ENCODE measurements at regions not wholly inside any gene's neighbourhood (a gene's known extent, or its start where the extent isn't known, plus 50 kb on each side); places are given as distances from the start of the nearest gene placed in this dataset.

GRCh38 chr4:4594285-4594920, 52.6 kb upstream of the STX18 start:
- no peak for ATAC-seq (replicated peaks in 6 of 8)
- in situ Hi-C loops (cut with MboI; ENCODE audit: low pct_unique_long_range_greater_than_20kb in 2 of 9, low sequenced_read_pairs in 9 of 9, unreplicated experiment in 9 of 9) = no loop called here
- H3K4me1 ChIP-seq (replicated peaks in 1 of 2) = peaks cover 0 to 2% of the 10 kb centered on the region in 2 donors
- WGBS, 10 experiments = 21 to 100% (median 70%) methylated on average over 1 to 6 of the region's 6 CpGs; no CpG with 5 or more reads in 1 of the 10 experiments
- H3K4me3 ChIP-seq = no peak overlapping the region
- no peak overlapping the region for H3K27ac ChIP-seq

- peaks cover 0 to 2% of the 10 kb centered on the region in 2 donors for H3K4me1 ChIP-seq (replicated peaks in 1 of 2)
- no peak overlapping the region for H3K4me3 ChIP-seq
- H3K27ac ChIP-seq = no peak overlapping the region
- 22 to 85% (median 70%) methylated on average over 1 to 10 of the region's 11 CpGs; no CpG with 5 or more reads in 1 of the 10 experiments for WGBS, 10 experiments
- in situ Hi-C loops (cut with MboI; ENCODE audit: low pct_unique_long_range_greater_than_20kb in 2 of 9, low sequenced_read_pairs in 9 of 9, unreplicated experiment in 9 of 9) = no loop called here
- ATAC-seq (replicated peaks in 6 of 8) = peak in 1 of 8 experiments; percentile 33
These were observed 51.9 kb upstream of the STX18 start for GRCh38 chr4:4593596-4594284.

GRCh38 chr4:4592414-4592813, 50.6 kb upstream of the STX18 start:
- Histone ChIP-seq H3K27ac (no peak overlapping the region), H3K4me1 (replicated peaks in 1 of 2) (peaks cover 0 to 2% of the 10 kb centered on the region in 2 donors), H3K4me3 (no peak overlapping the region)
- ATAC-seq (replicated peaks in 6 of 8) = no peak
- 54 to 80% methylated on average over 1 to 2 of the region's 4 CpGs; no CpG with 5 or more reads in 8 of the 10 experiments for WGBS, 10 experiments
- in situ Hi-C loops (cut with MboI; ENCODE audit: low pct_unique_long_range_greater_than_20kb in 2 of 9, low sequenced_read_pairs in 9 of 9, unreplicated experiment in 9 of 9) = no loop called here

Measured in motor neuron (in vitro differentiated cells).